ENCODE measurements at regions not wholly inside any gene's neighbourhood (a gene's known extent, or its start where the extent isn't known, plus 50 kb on each side); places are given as distances from the start of the nearest gene placed in this dataset.

- no peak overlapping the region for H3K4me3 Mint-ChIP-seq (ENCODE audit: unreplicated experiment)
- H4K20me1 ChIP-seq (ENCODE audit: insufficient read depth, low read length): no peaks in the 10 kb centered on the region
Observed at GRCh38 chr7:35334506-35334905, 80.6 kb upstream of the TBX20 start.

GRCh38 chr7:35333265-35333664 is 79.4 kb upstream of the TBX20 start:
- Histone ChIP-seq H3K36me3 (ENCODE audit: insufficient read depth, low read length) (no peaks in the 10 kb centered on the region), H3K9ac (ENCODE audit: low read length) (no peak overlapping the region), H3K4me3 (ENCODE audit: insufficient read depth, low read depth, low read length) (no peak overlapping the region), H3K27me3 (ENCODE audit: insufficient read depth, low read length) (no peaks in the 10 kb centered on the region), H3K79me2 (ENCODE audit: insufficient read depth, low read length) (no peaks in the 10 kb centered on the region), H3K9me3 (ENCODE audit: insufficient read depth, low read depth, low read length) (no peaks in the 10 kb centered on the region), H3K4me2 (ENCODE audit: low read length) (no peak overlapping the region), H4K20me1 (ENCODE audit: insufficient read depth, low read length) (no peaks in the 10 kb centered on the region), H2AFZ (ENCODE audit: low read depth, low read length) (no peak overlapping the region), H3K4me1 (ENCODE audit: insufficient read depth, low read length) (no peaks in the 10 kb centered on the region), H3K27ac (ENCODE audit: low read depth, low read length) (no peak overlapping the region)
- no peak for FAIRE-seq
- Mint-ChIP-seq H3K4me3 (ENCODE audit: unreplicated experiment) (no peak overlapping the region), H3K36me3 (ENCODE audit: low read depth, unreplicated experiment) (no peaks in the 10 kb centered on the region), H3K9me3 (ENCODE audit: unreplicated experiment) (no peaks in the 10 kb centered on the region), H3K4me1 (ENCODE audit: low read depth, unreplicated experiment) (peaks cover 9% of the 10 kb centered on the region), H3K27ac (ENCODE audit: unreplicated experiment) (no peak overlapping the region), H3K27me3 (ENCODE audit: low read depth, unreplicated experiment) (no peaks in the 10 kb centered on the region)
- no peak for TF ChIP-seq EZH2 (IDR thresholded peaks at IDR 0.05; ENCODE audit: insufficient read depth, low read length)
- no peak for TF ChIP-seq CTCF (IDR thresholded peaks at IDR 0.05; ENCODE audit: insufficient read depth, low read depth, low read length)
- DNase-seq (ENCODE audit: low read depth): no peak

More at GRCh38 chr7:35334506-35334905, 80.6 kb upstream of the TBX20 start:
- FAIRE-seq (no peak), DNase-seq (ENCODE audit: low read depth) (no peak)
- Histone ChIP-seq H3K36me3 (ENCODE audit: insufficient read depth, low read length) (no peaks in the 10 kb centered on the region), H3K27ac (ENCODE audit: low read depth, low read length) (no peak overlapping the region), H2AFZ (ENCODE audit: low read depth, low read length) (no peak overlapping the region), H3K9me3 (ENCODE audit: insufficient read depth, low read depth, low read length) (no peaks in the 10 kb centered on the region), H3K27me3 (ENCODE audit: insufficient read depth, low read length) (no peaks in the 10 kb centered on the region), H3K4me3 (ENCODE audit: insufficient read depth, low read depth, low read length) (no peak overlapping the region), H3K9ac (ENCODE audit: low read length) (no peak overlapping the region), H3K4me2 (ENCODE audit: low read length) (no peak overlapping the region), H3K4me1 (ENCODE audit: insufficient read depth, low read length) (no peaks in the 10 kb centered on the region), H3K79me2 (ENCODE audit: insufficient read depth, low read length) (no peaks in the 10 kb centered on the region)
- Mint-ChIP-seq H3K4me1 (ENCODE audit: low read depth, unreplicated experiment) (peaks cover 13% of the 10 kb centered on the region), H3K36me3 (ENCODE audit: low read depth, unreplicated experiment) (no peaks in the 10 kb centered on the region), H3K27me3 (ENCODE audit: low read depth, unreplicated experiment) (peaks cover 4% of the 10 kb centered on the region), H3K9me3 (ENCODE audit: unreplicated experiment) (peaks cover 3% of the 10 kb centered on the region), H3K27ac (ENCODE audit: unreplicated experiment) (no peak overlapping the region)
- TF ChIP-seq CTCF (IDR thresholded peaks at IDR 0.05; ENCODE audit: insufficient read depth, low read depth, low read length): no peak
- no peak for TF ChIP-seq EZH2 (IDR thresholded peaks at IDR 0.05; ENCODE audit: insufficient read depth, low read length)

GRCh38 chr7:35331730-35332678 is 78.1 kb upstream of the TBX20 start:
- H3K9ac ChIP-seq (ENCODE audit: low read length): no peak overlapping the region
- no peak for FAIRE-seq
- no peaks in the 10 kb centered on the region for H3K4me1 ChIP-seq (ENCODE audit: insufficient read depth, low read length)
- no peaks in the 10 kb centered on the region for H3K27me3 ChIP-seq (ENCODE audit: insufficient read depth, low read length)
- H3K36me3 Mint-ChIP-seq (ENCODE audit: low read depth, unreplicated experiment): no peaks in the 10 kb centered on the region
- DNase-seq (ENCODE audit: low read depth): no peak
- no peak overlapping the region for H3K4me2 ChIP-seq (ENCODE audit: low read length)
- no peak overlapping the region for H3K27ac Mint-ChIP-seq (ENCODE audit: unreplicated experiment)
- H3K4me3 Mint-ChIP-seq (ENCODE audit: unreplicated experiment): no peak overlapping the region
- no peak for TF ChIP-seq EZH2 (IDR thresholded peaks at IDR 0.05; ENCODE audit: insufficient read depth, low read length)
- no peak for TF ChIP-seq CTCF (IDR thresholded peaks at IDR 0.05; ENCODE audit: insufficient read depth, low read depth, low read length)
- H3K9me3 ChIP-seq (ENCODE audit: insufficient read depth, low read depth, low read length): no peaks in the 10 kb centered on the region
- H3K9me3 Mint-ChIP-seq (ENCODE audit: unreplicated experiment): no peaks in the 10 kb centered on the region
- no peaks in the 10 kb centered on the region for H3K79me2 ChIP-seq (ENCODE audit: insufficient read depth, low read length)
- H3K27me3 Mint-ChIP-seq (ENCODE audit: low read depth, unreplicated experiment): no peaks in the 10 kb centered on the region
- no peaks in the 10 kb centered on the region for H3K36me3 ChIP-seq (ENCODE audit: insufficient read depth, low read length)
- no peak overlapping the region for H3K27ac ChIP-seq (ENCODE audit: low read depth, low read length)
- no peak overlapping the region for H2AFZ ChIP-seq (ENCODE audit: low read depth, low read length)
- H4K20me1 ChIP-seq (ENCODE audit: insufficient read depth, low read length): no peaks in the 10 kb centered on the region
- no peak overlapping the region for H3K4me3 ChIP-seq (ENCODE audit: insufficient read depth, low read depth, low read length)
- peaks cover 8% of the 10 kb centered on the region for H3K4me1 Mint-ChIP-seq (ENCODE audit: low read depth, unreplicated experiment)
